ENCODE measurements at regions not wholly inside any gene's neighbourhood (a gene's known extent, or its start where the extent isn't known, plus 50 kb on each side); places are given as distances from the start of the nearest gene placed in this dataset.
A peak's percentile ranks its signal among the peaks of the same experiment; 100 is the strongest.
"Not testable (repeated sequence)": the region's sequence is repeated elsewhere in the genome, so short reads cannot be mapped to it uniquely, and the experiment has no call there.

DNA sequence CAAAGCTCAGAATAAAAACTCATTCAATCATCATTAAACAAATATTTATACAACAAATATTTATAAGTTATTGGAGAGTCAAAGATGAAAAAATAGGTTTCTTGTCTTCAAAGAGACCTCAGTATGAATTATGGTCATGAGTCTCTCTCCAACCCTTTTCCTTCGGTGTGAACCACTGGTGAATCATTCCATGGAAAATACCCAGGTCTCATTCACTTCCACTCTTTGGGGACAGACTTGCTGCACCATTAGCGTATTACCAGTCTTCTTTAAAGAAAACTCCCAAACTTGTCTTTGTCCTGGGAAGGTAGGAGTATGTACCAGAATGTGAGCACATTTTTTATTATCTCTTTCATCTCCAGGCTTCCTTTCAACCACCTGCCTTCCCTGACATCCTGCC lies 257.4 kb upstream of the RBMS1 start:
- TF ChIP-seq ZFX (IDR thresholded peaks at IDR 0.05), result no peak
- TF ChIP-seq, protein P1, sequence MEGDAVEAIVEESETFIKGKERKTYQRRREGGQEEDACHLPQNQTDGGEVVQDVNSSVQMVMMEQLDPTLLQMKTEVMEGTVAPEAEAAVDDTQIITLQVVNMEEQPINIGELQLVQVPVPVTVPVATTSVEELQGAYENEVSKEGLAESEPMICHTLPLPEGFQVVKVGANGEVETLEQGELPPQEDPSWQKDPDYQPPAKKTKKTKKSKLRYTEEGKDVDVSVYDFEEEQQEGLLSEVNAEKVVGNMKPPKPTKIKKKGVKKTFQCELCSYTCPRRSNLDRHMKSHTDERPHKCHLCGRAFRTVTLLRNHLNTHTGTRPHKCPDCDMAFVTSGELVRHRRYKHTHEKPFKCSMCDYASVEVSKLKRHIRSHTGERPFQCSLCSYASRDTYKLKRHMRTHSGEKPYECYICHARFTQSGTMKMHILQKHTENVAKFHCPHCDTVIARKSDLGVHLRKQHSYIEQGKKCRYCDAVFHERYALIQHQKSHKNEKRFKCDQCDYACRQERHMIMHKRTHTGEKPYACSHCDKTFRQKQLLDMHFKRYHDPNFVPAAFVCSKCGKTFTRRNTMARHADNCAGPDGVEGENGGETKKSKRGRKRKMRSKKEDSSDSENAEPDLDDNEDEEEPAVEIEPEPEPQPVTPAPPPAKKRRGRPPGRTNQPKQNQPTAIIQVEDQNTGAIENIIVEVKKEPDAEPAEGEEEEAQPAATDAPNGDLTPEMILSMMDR (conservative IDR thresholded peaks at IDR 0.05), result no peak
- H3K27ac ChIP-seq, result no peak overlapping the region

DNA sequence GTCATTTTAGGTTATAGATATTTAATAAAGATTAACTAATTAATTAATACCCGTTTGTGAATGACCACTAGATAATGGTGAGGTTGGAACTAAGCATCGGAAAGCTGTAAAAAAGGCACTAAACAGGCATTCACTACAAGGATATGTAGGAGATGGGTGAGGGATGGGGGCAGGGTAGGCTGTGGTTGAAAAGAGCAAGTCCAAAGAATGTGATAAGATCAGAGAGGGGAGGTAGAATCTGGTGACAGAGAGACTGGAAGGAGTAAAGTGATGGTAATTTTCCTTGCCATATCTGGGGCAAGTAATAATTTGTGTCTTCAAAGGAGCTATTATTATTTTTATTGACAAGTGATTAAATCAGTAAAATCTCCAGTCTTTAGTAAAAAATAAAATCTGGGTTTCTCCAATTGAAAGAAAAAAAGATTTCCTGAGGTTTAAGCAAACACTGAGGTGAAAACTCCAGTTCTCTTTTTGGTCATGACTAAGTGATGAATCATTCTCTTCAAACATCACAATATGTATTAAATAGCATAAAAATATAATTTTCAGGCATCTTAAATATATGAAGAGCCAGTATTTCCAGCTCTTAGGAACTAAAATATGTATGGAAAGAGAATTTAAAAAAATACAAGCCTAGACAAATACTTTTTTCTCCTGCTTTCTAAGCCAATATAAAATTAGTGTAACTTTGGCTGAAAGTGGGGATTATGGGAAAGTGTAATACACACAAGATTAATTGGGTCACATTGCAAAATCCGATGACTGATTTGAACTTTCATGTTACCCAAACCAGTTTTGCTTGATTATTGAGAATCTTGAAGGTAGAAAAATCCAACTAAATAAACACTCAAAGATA lies 259.1 kb upstream of the RBMS1 start:
- TF ChIP-seq, protein P1 (conservative IDR thresholded peaks at IDR 0.05), result no peak
- no peak for TF ChIP-seq ZFX (IDR thresholded peaks at IDR 0.05)
- H3K27ac ChIP-seq, result no peak overlapping the region

DNA sequence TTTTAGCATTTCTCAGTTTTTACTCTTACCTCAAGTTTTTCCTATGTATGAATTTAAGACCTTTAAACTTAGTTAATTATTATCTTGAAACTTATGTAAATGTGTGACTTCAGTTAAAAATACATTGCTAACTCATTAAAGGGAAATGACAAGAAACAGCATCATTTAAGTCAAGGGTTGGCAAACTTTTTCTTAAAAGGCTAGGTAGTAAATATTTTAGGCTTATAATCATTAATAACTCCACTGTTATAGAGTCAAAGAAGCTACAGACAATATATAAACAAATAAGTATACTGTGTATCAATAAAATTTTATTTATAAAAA lies 259.7 kb upstream of the RBMS1 start:
- no peak overlapping the region for H3K27ac ChIP-seq
- TF ChIP-seq, protein P1 (conservative IDR thresholded peaks at IDR 0.05), result no peak
- TF ChIP-seq ZFX (IDR thresholded peaks at IDR 0.05), result no peak

DNA sequence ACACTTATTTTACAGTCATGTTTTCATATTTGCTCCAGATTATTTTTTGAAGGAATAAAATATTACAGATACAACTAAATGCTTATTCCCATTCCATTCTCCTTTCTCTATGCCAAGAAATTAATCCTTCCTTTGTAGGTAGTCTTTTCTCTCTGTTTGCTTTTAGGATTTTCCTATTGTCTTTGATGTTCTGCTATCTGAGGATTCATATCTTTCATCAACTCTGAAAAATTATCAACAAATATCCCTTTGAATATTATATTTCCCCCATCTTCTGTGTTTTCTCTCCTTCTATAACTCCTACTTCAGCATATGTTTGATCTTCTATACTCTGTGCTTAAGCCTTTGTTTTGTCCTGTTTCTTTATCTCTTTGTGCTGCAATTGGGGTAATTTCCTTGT lies 260.4 kb upstream of the RBMS1 start:
- TF ChIP-seq, protein P1 (conservative IDR thresholded peaks at IDR 0.05), result no peak
- H3K27ac ChIP-seq, result no peak overlapping the region

DNA sequence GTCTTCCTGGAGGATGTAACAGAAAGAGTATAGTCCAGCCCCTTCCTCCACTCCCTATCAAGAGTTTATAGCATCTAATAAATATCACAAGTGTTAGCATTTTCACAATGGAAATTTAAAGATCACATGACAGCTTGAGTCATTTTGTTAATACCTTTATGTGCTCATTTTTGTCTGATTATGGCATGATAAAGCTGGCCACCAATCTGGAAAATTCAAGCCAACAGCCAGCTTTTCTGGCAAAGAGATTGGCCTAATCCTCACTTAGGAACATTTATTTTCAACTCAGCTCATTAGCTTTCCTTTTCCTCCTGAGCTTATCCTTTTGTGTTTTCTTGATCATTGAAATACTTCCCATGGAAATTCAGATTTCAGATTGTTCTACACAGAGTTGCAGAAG lies 262.9 kb upstream of the RBMS1 start:
- no peak overlapping the region for H3K27ac ChIP-seq
- TF ChIP-seq ZFX (IDR thresholded peaks at IDR 0.05), result no peak
- TF ChIP-seq, protein P1 (conservative IDR thresholded peaks at IDR 0.05), result no peak

DNA sequence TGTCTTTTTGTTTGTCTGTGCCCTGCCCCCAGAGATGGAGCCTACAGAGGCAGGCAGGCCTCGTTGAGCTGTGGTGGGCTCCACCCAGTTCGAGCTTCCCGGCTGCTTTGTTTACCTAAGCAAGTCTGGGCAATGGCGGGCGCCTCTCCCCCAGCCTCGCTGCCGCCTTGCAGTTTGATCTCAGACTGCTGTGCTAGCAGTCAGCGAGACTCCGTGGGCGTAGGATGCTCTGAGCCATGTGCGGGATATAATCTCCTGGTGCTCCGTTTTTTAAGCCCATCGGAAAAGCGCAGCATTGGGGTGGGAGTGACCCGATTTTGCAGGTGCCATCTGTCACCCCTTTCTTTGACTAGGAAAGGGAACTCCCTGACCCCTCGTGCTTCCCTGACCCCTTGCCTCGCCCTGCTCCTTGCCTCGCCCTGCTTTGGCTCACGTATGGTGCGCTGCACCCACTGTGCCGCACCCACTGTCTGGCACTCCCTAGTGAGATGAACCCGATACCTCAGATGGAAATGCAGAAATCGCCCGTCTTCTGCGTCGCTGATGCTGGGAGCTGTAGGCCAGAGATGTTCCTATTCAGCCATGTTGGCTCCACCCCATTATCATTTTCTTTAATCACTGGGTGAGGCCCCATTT lies 269.0 kb upstream of the RBMS1 start:
- H3K27ac ChIP-seq, result not testable (repeated sequence)

DNA sequence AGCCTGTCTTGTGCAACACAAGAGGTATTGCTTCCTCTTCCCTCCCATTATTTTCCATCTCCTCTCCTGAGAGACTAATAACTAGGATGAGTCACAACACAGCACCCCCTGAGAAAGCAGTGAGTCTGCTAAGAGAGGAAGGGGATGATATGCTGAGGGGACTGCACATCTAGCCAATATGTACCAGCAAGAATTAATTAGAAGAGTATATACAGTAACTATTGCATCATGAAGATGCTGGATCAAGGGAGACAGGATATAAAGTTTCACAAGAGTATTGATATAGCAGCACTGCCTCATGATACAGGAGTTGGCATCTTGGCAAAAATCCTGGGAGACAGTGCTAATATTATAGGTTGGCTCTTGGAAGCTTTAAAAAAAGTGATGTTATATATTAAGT lies 289.9 kb upstream of the RBMS1 start:
- TF ChIP-seq ZFX (IDR thresholded peaks at IDR 0.05), result no peak
- TF ChIP-seq, protein P1 (conservative IDR thresholded peaks at IDR 0.05), result no peak
- no peak overlapping the region for H3K27ac ChIP-seq

DNA sequence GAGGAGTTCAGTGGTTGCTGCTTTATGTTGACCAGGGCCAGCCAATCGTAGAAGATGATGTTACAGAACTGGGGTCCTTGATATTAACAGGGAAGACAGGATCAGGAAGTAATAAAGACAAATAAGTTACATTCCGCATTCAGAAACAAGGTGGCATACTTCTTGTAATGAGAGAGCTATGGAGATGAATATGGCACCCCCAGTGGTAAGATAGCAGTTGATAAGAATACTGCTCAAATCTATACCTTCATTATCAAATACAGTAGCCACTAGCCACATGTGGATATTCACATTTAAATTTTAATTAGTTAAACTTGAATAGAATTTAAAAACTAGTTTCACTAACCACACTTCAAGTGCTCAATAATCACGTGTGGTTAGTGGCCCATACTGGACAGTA lies 290.4 kb upstream of the RBMS1 start:
- H3K27ac ChIP-seq, result no peak overlapping the region

More for the DNA sequence above, 290.4 kb upstream of the RBMS1 start:
- TF ChIP-seq ZFX (IDR thresholded peaks at IDR 0.05), result no peak
- TF ChIP-seq, protein P1 (conservative IDR thresholded peaks at IDR 0.05), result peak; percentile 34

Measured in C4-2B (cell line).